H1 (cell line): ENCODE measurements at regions not wholly inside any gene's neighbourhood (a gene's known extent, or its start where the extent isn't known, plus 50 kb on each side); places are given as distances from the start of the nearest gene placed in this dataset.

Experiments
- CHD2 ChIP-seq: IDR thresholded peaks from 2 replicates; pipeline ENCODE4 v1.6.1; 2012; ENCODE audit warnings: low read length, improper control_type of control experiment
- EGR1 ChIP-seq: IDR thresholded peaks from 2 replicates; pipeline ENCODE4 v1.6.1; 2011; ENCODE audit warnings: low read depth, low read length, borderline replicate concordance
- EZH2 ChIP-seq: fragments of 200-600 bp; sonication (generic); IDR thresholded peaks from 2 replicates; pipeline ENCODE4 v1.7.1; 2012; ENCODE audit warnings: low read depth, mild to moderate bottlenecking, moderate library complexity, low read length, inconsistent platforms; ENCODE audit not compliant: severe bottlenecking
- NANOG ChIP-seq: IDR thresholded peaks from 2 replicates; pipeline ENCODE4 v1.6.1; 2011; ENCODE audit warnings: low read length, low read depth, mild to moderate bottlenecking, inconsistent platforms; ENCODE audit not compliant: insufficient read depth, poor library complexity, severe bottlenecking
- POLR2A ChIP-seq, 2 experiments: IDR thresholded peaks; 1 replicate in 1 of 2; 2 replicates in 1 of 2; pipeline ENCODE4 v1.6.1; 2011; ENCODE audit warnings: low read depth in 2 of 2, low read length in 2 of 2, mild to moderate bottlenecking in 2 of 2; ENCODE audit errors: control extremely low read depth in 1 of 2
- TEAD4 ChIP-seq: IDR thresholded peaks from 2 replicates; pipeline ENCODE4 v1.6.1; 2012; ENCODE audit warnings: low read depth, low read length, inconsistent platforms, mixed read lengths
- TF ChIP-seq, protein P1 (sequence below), 3 experiments: IDR thresholded peaks; 1 replicate in 2 of 3; 2 replicates in 1 of 3; pipeline versions ENCODE4 v1.5.1 to v1.6.1; 2011; ENCODE audit warnings: low read length in 3 of 3, mild to moderate bottlenecking in 3 of 3, inconsistent platforms in 2 of 3, low read depth in 1 of 3, moderate library complexity in 1 of 3; ENCODE audit not compliant: insufficient read depth in 1 of 3; ENCODE audit errors: control extremely low read depth in 1 of 3

DNA sequence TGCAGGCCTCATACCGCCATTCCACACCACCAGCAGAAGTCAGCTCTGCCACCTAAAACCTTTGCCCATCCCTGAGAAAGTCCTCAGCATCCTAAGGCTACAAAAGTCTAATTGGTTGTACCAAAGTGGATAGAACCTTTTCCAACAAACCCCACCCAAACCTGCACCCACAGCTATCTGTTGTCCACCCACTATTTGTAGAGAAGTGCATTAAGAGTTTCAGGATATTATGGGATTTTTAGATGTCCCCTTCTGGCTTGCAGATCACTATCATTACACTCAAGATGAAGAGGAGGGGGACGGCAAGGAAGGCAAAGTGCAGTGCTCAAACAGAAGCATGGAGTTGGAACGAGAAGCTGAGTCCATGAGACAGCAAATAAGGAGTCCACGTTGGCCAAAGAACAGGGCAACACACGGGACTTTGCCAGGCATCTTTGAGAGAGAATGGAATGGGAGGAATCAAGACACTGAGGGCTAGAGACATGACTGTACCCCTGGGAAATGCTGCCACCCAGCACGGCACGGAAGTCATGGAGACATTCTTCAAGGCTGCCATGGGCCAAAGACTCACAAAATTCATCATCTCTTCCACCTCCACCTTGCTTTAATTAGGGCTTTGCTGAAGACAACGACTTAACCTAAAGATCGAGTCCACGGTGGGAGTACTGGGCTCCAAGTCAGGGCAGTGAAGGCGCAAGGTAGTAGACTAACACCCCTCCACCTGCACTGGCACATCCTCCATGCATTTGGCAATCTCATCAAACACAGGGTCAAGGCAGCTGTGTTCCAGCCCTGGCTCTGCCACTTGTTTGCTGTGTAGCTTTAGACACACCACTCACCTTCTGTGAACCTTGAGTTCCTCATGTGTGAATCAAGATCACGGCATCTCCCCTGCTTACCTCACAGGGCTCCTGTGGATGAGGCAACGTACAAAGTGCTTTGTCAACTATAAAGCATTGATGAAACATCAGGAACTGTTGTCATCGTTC, 112.9 kb upstream of the TMEM45B start:
- TF ChIP-seq EZH2 = no peak
- TF ChIP-seq CHD2 = no peak
- no peak for TF ChIP-seq EGR1
- TF ChIP-seq, protein P1, sequence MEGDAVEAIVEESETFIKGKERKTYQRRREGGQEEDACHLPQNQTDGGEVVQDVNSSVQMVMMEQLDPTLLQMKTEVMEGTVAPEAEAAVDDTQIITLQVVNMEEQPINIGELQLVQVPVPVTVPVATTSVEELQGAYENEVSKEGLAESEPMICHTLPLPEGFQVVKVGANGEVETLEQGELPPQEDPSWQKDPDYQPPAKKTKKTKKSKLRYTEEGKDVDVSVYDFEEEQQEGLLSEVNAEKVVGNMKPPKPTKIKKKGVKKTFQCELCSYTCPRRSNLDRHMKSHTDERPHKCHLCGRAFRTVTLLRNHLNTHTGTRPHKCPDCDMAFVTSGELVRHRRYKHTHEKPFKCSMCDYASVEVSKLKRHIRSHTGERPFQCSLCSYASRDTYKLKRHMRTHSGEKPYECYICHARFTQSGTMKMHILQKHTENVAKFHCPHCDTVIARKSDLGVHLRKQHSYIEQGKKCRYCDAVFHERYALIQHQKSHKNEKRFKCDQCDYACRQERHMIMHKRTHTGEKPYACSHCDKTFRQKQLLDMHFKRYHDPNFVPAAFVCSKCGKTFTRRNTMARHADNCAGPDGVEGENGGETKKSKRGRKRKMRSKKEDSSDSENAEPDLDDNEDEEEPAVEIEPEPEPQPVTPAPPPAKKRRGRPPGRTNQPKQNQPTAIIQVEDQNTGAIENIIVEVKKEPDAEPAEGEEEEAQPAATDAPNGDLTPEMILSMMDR (IDR thresholded peaks at IDR 0.05; ENCODE audit: control extremely low read depth in 1 of 3, insufficient read depth in 1 of 3, low read depth in 1 of 3, low read length in 3 of 3) = no peak
- TF ChIP-seq POLR2A (IDR thresholded peaks at IDR 0.05; ENCODE audit: control extremely low read depth in 1 of 2, low read depth in 2 of 2, low read length in 2 of 2) = no peak
- no peak for TF ChIP-seq NANOG
- no peak for TF ChIP-seq TEAD4
